ENCODE measurements at regions not wholly inside any gene's neighbourhood (a gene's known extent, or its start where the extent isn't known, plus 50 kb on each side); places are given as distances from the start of the nearest gene placed in this dataset.

- H3K9me3 Mint-ChIP-seq: no peaks in the 10 kb centered on the region
- no peak overlapping the region for H3K27ac Mint-ChIP-seq
- ATAC-seq (replicated peaks): no peak
- H3K27me3 Mint-ChIP-seq: peaks cover 3% of the 10 kb centered on the region
- H3K4me1 Mint-ChIP-seq: no peaks in the 10 kb centered on the region
- no peaks in the 10 kb centered on the region for H3K36me3 Mint-ChIP-seq (ENCODE audit: low read depth)
- no peak overlapping the region for H3K4me3 Mint-ChIP-seq
Measured at GRCh38 chr18:55018602-55019001, 59.3 kb upstream of the CCDC68 start.

GRCh38 chr18:55014095-55014494, 54.8 kb upstream of the CCDC68 start:
- Mint-ChIP-seq H3K27me3 (peaks cover 6% of the 10 kb centered on the region), H3K4me1 (no peaks in the 10 kb centered on the region), H3K36me3 (ENCODE audit: low read depth) (no peaks in the 10 kb centered on the region), H3K9me3 (no peaks in the 10 kb centered on the region), H3K4me3 (no peak overlapping the region), H3K27ac (no peak overlapping the region)
- ATAC-seq (replicated peaks): peak; percentile 34

GRCh38 chr18:55013685-55014084, 54.4 kb upstream of the CCDC68 start:
- no peak for ATAC-seq (replicated peaks)
- Mint-ChIP-seq H3K4me3 (no peak overlapping the region), H3K27ac (no peak overlapping the region), H3K9me3 (no peaks in the 10 kb centered on the region), H3K4me1 (no peaks in the 10 kb centered on the region), H3K36me3 (ENCODE audit: low read depth) (no peaks in the 10 kb centered on the region), H3K27me3 (peaks cover 5% of the 10 kb centered on the region)

- no peak for ATAC-seq (replicated peaks)
- H3K36me3 Mint-ChIP-seq (ENCODE audit: low read depth): no peaks in the 10 kb centered on the region
Measured at GRCh38 chr18:55013086-55013485, 53.8 kb upstream of the CCDC68 start.

GRCh38 chr18:55012008-55012407, 52.7 kb upstream of the CCDC68 start:
- Mint-ChIP-seq H3K4me3 (no peak overlapping the region), H3K27ac (no peak overlapping the region), H3K27me3 (peaks cover 17% of the 10 kb centered on the region), H3K9me3 (no peaks in the 10 kb centered on the region), H3K36me3 (ENCODE audit: low read depth) (no peaks in the 10 kb centered on the region), H3K4me1 (no peaks in the 10 kb centered on the region)
- ATAC-seq (replicated peaks): no peak

More at GRCh38 chr18:55013086-55013485, 53.8 kb upstream of the CCDC68 start:
- no peak overlapping the region for H3K4me3 Mint-ChIP-seq
- no peaks in the 10 kb centered on the region for H3K4me1 Mint-ChIP-seq
- H3K27me3 Mint-ChIP-seq: peaks cover 11% of the 10 kb centered on the region
- no peaks in the 10 kb centered on the region for H3K9me3 Mint-ChIP-seq
- H3K27ac Mint-ChIP-seq: no peak overlapping the region

Data from activated T-helper 17 cell treated with anti-CD3 and anti-CD28 coated beads, Interleukin-2, amount 50 U/mL, for 72 hours (primary cell).